IMR-90 (cell line): ENCODE measurements at regions not wholly inside any gene's neighbourhood (a gene's known extent, or its start where the extent isn't known, plus 50 kb on each side); places are given as distances from the start of the nearest gene placed in this dataset.

Experiments used
- ATAC-seq: fragments of 200-7000 bp; cut with Tn5 transposase; 2 replicates; pipeline ENCODE4 v1.9.1; 2020; ENCODE audit warnings: low read depth, mild to moderate bottlenecking, moderate library complexity
- BruUV-seq: library from RNA; stranded (reverse); fragments of 400-500 nt; replicated peaks from 2 replicates; lab custom pipeline; 2021; lab: Mats Ljungman, UMichigan
- CTCF ChIA-PET: fragments of 300-600 bp; formaldehyde crosslinking; extraction: SDS; loops from one replicate; lab custom pipeline; 2021; ENCODE audit warnings: antibody characterized with exemption; lab: Yijun Ruan, JAX
- POLR2A ChIA-PET: fragments of 300-600 bp; sonication (Branson Sonifier 250); formaldehyde crosslinking; loops from one replicate; lab custom pipeline; 2022; ENCODE audit warnings: antibody characterized with exemption; ENCODE audit not compliant: unreplicated experiment; lab: Charles Lee
- DNase-seq: peaks from one replicate; pipeline ENCODE4 v3.0.0; 2013
- H2AFZ ChIP-seq: replicated peaks from 2 replicates; pipeline ENCODE3; 2013; ENCODE audit warnings: low read length, mild to moderate bottlenecking; ENCODE audit not compliant: poor library complexity
- H2AK5ac ChIP-seq: 2 replicates; pipeline ENCODE4 v1.6.1; 2013; ENCODE audit warnings: low read depth, low read length, inconsistent platforms
- H2AK9ac ChIP-seq: replicated peaks from 2 replicates; pipeline ENCODE3; 2013; ENCODE audit warnings: mild to moderate bottlenecking, low read depth, low read length, moderate library complexity; ENCODE audit not compliant: poor library complexity
- H2BK120ac ChIP-seq: 2 replicates; pipeline ENCODE4 v1.6.1; 2013; ENCODE audit warnings: low read depth, low read length, inconsistent platforms
- H2BK15ac ChIP-seq: 3 replicates; pipeline ENCODE4 v1.6.1; 2013; ENCODE audit warnings: low read depth, low read length, inconsistent platforms
- H2BK20ac ChIP-seq: 2 replicates; pipeline ENCODE4 v1.6.1; 2013; ENCODE audit warnings: low read depth, mild to moderate bottlenecking, inconsistent platforms, low read length, moderate library complexity
- H2BK5ac ChIP-seq: 2 replicates; pipeline ENCODE4 v1.6.1; 2013; ENCODE audit warnings: mild to moderate bottlenecking, low read depth, low read length, inconsistent platforms; ENCODE audit not compliant: poor library complexity, severe bottlenecking
- H3K14ac ChIP-seq: replicated peaks from 2 replicates; pipeline ENCODE4 v1.6.1; 2013; ENCODE audit warnings: low read depth, low read length, inconsistent platforms
- H3K18ac ChIP-seq: 2 replicates; pipeline ENCODE4 v1.6.1; 2013; ENCODE audit warnings: low read depth, low read length, control low read depth
- H3K23ac ChIP-seq: 2 replicates; pipeline ENCODE4 v1.6.1; 2013; ENCODE audit warnings: low read depth, low read length, inconsistent platforms
- H3K27ac ChIP-seq: 2 replicates; pipeline ENCODE4 v1.5.1; 2013; ENCODE audit warnings: mild to moderate bottlenecking, control low read depth, low read length; ENCODE audit not compliant: insufficient read depth
- H3K27me3 ChIP-seq: 2 replicates; pipeline ENCODE4 v1.6.1; 2013; ENCODE audit warnings: low read length; ENCODE audit not compliant: control insufficient read depth, insufficient read depth
- H3K36me3 ChIP-seq: 2 replicates; pipeline ENCODE4 v1.6.1; 2013; ENCODE audit warnings: low read length, mixed read lengths; ENCODE audit not compliant: control insufficient read depth, insufficient read depth
- H3K4ac ChIP-seq: 2 replicates; pipeline ENCODE4 v1.6.1; 2013; ENCODE audit warnings: low read depth, low read length, inconsistent platforms
- H3K4me1 ChIP-seq: 2 replicates; pipeline ENCODE4 v1.6.1; 2013; ENCODE audit warnings: low read length, mixed read lengths; ENCODE audit not compliant: control insufficient read depth, insufficient read depth
- H3K4me2 ChIP-seq: 2 replicates; pipeline ENCODE4 v1.6.1; 2013; ENCODE audit warnings: low read depth, mild to moderate bottlenecking, control low read depth, low read length, moderate library complexity
- H3K4me3 ChIP-seq: 2 replicates; pipeline ENCODE4 v1.5.1; 2013; ENCODE audit warnings: low read depth, mild to moderate bottlenecking, control low read depth, low read length, moderate library complexity; ENCODE audit not compliant: insufficient read depth
- H3K56ac ChIP-seq: 2 replicates; pipeline ENCODE4 v1.6.1; 2013; ENCODE audit warnings: low read length, inconsistent platforms; ENCODE audit not compliant: insufficient read depth; ENCODE audit errors: extremely low read depth
- H3K79me1 ChIP-seq, 2 experiments: 2 replicates each; pipeline ENCODE4 v1.6.1; 2013; ENCODE audit warnings: low read length in 2 of 2, inconsistent platforms in 1 of 2, low read depth in 1 of 2
- H3K9ac ChIP-seq: 2 replicates; pipeline ENCODE4 v1.6.1; 2013; ENCODE audit warnings: low read depth, low read length, control low read depth
- H3K9me1 ChIP-seq: 2 replicates; pipeline ENCODE4 v1.6.1; 2013; ENCODE audit warnings: low read length, inconsistent platforms; ENCODE audit not compliant: insufficient read depth
- H3K9me3 ChIP-seq: 2 replicates; pipeline ENCODE4 v1.6.1; 2013; ENCODE audit warnings: low read length; ENCODE audit not compliant: control insufficient read depth, insufficient read depth
- H4K20me1 ChIP-seq: 2 replicates; pipeline ENCODE4 v1.6.1; 2013; ENCODE audit warnings: low read length, inconsistent platforms; ENCODE audit not compliant: insufficient read depth
- H4K5ac ChIP-seq: 2 replicates; pipeline ENCODE4 v1.6.1; 2013; ENCODE audit warnings: mild to moderate bottlenecking, low read depth, low read length, control low read depth
- H4K8ac ChIP-seq, 2 experiments: 2 replicates each; pipeline ENCODE4 v1.6.1; 2013; ENCODE audit warnings: low read depth in 2 of 2, low read length in 2 of 2, control low read depth in 1 of 2, inconsistent platforms in 1 of 2
- H4K91ac ChIP-seq: 2 replicates; pipeline ENCODE4 v1.6.1; 2013; ENCODE audit warnings: low read depth, low read length, inconsistent platforms; ENCODE audit not compliant: insufficient read depth
- BHLHE40 ChIP-seq: fragments of 150-350 bp; IDR thresholded peaks from 2 replicates; pipeline ENCODE4 v1.6.1; 2016; ENCODE audit warnings: mild to moderate bottlenecking, low read depth, low read length
- CTCF ChIP-seq: conservative IDR thresholded peaks from 2 replicates; pipeline ENCODE4 v1.5.1; 2012; ENCODE audit warnings: mild to moderate bottlenecking, low read depth, low read length, improper control_type of control experiment
- ELK1 ChIP-seq: fragments of 150-350 bp; IDR thresholded peaks from 2 replicates; pipeline ENCODE4 v1.6.1; 2016; ENCODE audit warnings: low read depth, mild to moderate bottlenecking, low read length, moderate library complexity, borderline replicate concordance
- MAFK ChIP-seq: IDR thresholded peaks from 2 replicates; pipeline ENCODE4 v1.6.1; 2012; ENCODE audit warnings: low read depth, low read length, improper control_type of control experiment
- POLR2A ChIP-seq: IDR thresholded peaks from 2 replicates; pipeline ENCODE4 v1.6.1; 2012; ENCODE audit warnings: mild to moderate bottlenecking, low read depth, low read length
- RAD21 ChIP-seq: IDR thresholded peaks from 2 replicates; pipeline ENCODE4 v1.6.1; 2012; ENCODE audit warnings: low read length, improper control_type of control experiment
- RCOR1 ChIP-seq: IDR thresholded peaks from 2 replicates; pipeline ENCODE4 v1.6.1; 2012; ENCODE audit warnings: mild to moderate bottlenecking, low read length, improper control_type of control experiment; ENCODE audit not compliant: insufficient replicate concordance
- SMC3 ChIP-seq: fragments of 150-350 bp; IDR thresholded peaks from 2 replicates; pipeline ENCODE4 v1.6.1; 2016; ENCODE audit warnings: low read depth, mild to moderate bottlenecking, antibody characterized with exemption, low read length, moderate library complexity
- WGBS, 2 experiments: methylation state at CpG; one replicate each; pipeline versions ENCODE4 v1.1.5 to v1.1.7; 2013; ENCODE audit warnings: missing lambda C conversion rate in 2 of 2; ENCODE audit not compliant: insufficient read length in 1 of 2; ENCODE audit errors: extremely low coverage in 2 of 2; 5-methylcytosine and 5-hydroxymethylcytosine counted together
- dilution Hi-C: fragments of 300-500 bp; cut with HindIII; formaldehyde crosslinking; loops from one replicate; pipeline ENCODE4 v1.14.3; 2018; ENCODE audit warnings: low sequenced_read_pairs; ENCODE audit not compliant: unreplicated experiment
- in situ Hi-C: fragments of 300-500 bp; cut with MboI; formaldehyde crosslinking; loops from 3 replicates; pipeline ENCODE4 v1.14.3; 2019; ENCODE audit warnings: low sequenced_read_pairs, inconsistent platforms, mixed read lengths
- intact Hi-C: fragments of 100-400 bp; cut with micrococcal nuclease; formaldehyde crosslinking; loops from 2 replicates; pipeline ENCODE4 v1.10.0; 2022

GRCh38 chr7:85750454-85750949 is 563.6 kb upstream of the SEMA3D start:
- no peaks in the 10 kb centered on the region for H4K20me1 ChIP-seq
- POLR2A ChIA-PET = no interaction called here
- CTCF ChIA-PET = no interaction called here
- no peak overlapping the region for H3K27ac ChIP-seq
- intact Hi-C loops (loop anchor here (1.0 to 5.0 kb wide), 5 partner anchors 193 to 1818 kb away; no protein-coding TSS in a partner anchor), dilution Hi-C loops (no loop called here), in situ Hi-C loops (loop anchor here (5.0 kb wide), 1 partner anchor 703 kb away; no protein-coding TSS in a partner anchor)
- no peaks in the 10 kb centered on the region for H3K79me1 ChIP-seq
- no peak overlapping the region for H3K23ac ChIP-seq
- no peak overlapping the region for H2BK120ac ChIP-seq
- no peaks in the 10 kb centered on the region for H3K9me1 ChIP-seq
- TF ChIP-seq ELK1 (no peak), MAFK (no peak), CTCF (peak; percentile 80), RAD21 (peak; percentile 80), BHLHE40 (no peak), POLR2A (no peak), RCOR1 (no peak), SMC3 (peak; percentile 76)
- no peaks in the 10 kb centered on the region for H3K4me1 ChIP-seq
- H2AK9ac ChIP-seq = peak overlapping the region; percentile 29
- no peak overlapping the region for H4K8ac ChIP-seq
- no peaks in the 10 kb centered on the region for H3K27me3 ChIP-seq
- no peak overlapping the region for H3K9ac ChIP-seq
- H3K14ac ChIP-seq = no peak overlapping the region
- no peak overlapping the region for H2BK20ac ChIP-seq
- no peak overlapping the region for H4K91ac ChIP-seq
- H3K56ac ChIP-seq = no peak overlapping the region
- H3K36me3 ChIP-seq = no peaks in the 10 kb centered on the region
- H3K9me3 ChIP-seq = peaks cover 2% of the 10 kb centered on the region; the same call in 1 of the 2 replicates
- peak; percentile 93 for ATAC-seq
- H2AFZ ChIP-seq = no peak overlapping the region
- no peak overlapping the region for H4K5ac ChIP-seq
- BruUV-seq = no TSS peak
- H2BK15ac ChIP-seq = no peak overlapping the region
- H3K4me3 ChIP-seq = no peak overlapping the region
- peak; percentile 37 for DNase-seq
- H3K4me2 ChIP-seq = no peak overlapping the region
- no peak overlapping the region for H3K4ac ChIP-seq
- no peak overlapping the region for H2BK5ac ChIP-seq
- WGBS, 2 experiments = 21% methylated on average over 9 of the region's 14 CpGs; no CpG with 5 or more reads in 1 of the 2 experiments
- H3K18ac ChIP-seq = no peak overlapping the region
- H2AK5ac ChIP-seq = no peak overlapping the region
